Smooth muscle cell (in vitro differentiated cells): ENCODE measurements at regions not wholly inside any gene's neighbourhood (a gene's known extent, or its start where the extent isn't known, plus 50 kb on each side); places are given as distances from the start of the nearest gene placed in this dataset.

Experiments
- DNase-seq: peaks from one replicate; lab custom pipeline; 2025; ENCODE audit not compliant: unreplicated experiment; lab: John Stamatoyannopoulos, UW
- H2AFZ ChIP-seq: fragments of 200-600 bp; sonication (generic); 2 replicates; pipeline ENCODE4 v1.6.0; 2016; ENCODE audit warnings: antibody characterized with exemption, low read depth, mild to moderate bottlenecking
- H3F3A ChIP-seq: fragments of 200-600 bp; sonication (generic); 2 replicates; pipeline ENCODE4 v1.6.0; 2017; ENCODE audit warnings: antibody characterized with exemption, low read depth
- H3K27ac ChIP-seq: fragments of 200-600 bp; sonication (generic); 2 replicates; pipeline ENCODE4 v1.5.1; 2016; ENCODE audit warnings: low read depth, mild to moderate bottlenecking
- H3K27me3 ChIP-seq: fragments of 200-600 bp; sonication (generic); 2 replicates; pipeline ENCODE4 v1.6.1; 2016; ENCODE audit warnings: low read depth, mild to moderate bottlenecking
- H3K36me3 ChIP-seq: fragments of 200-600 bp; sonication (generic); 2 replicates; pipeline ENCODE4 v1.5.1; 2016; ENCODE audit warnings: low read depth
- H3K4me1 ChIP-seq: fragments of 200-600 bp; sonication (generic); 2 replicates; pipeline ENCODE4 v1.5.1; 2016; ENCODE audit warnings: low read depth
- H3K4me2 ChIP-seq: fragments of 200-600 bp; sonication (generic); 2 replicates; pipeline ENCODE4 v1.6.0; 2016; ENCODE audit warnings: mild to moderate bottlenecking
- H3K4me3 ChIP-seq: fragments of 200-600 bp; sonication (generic); 2 replicates; pipeline ENCODE4 v1.5.1; 2016; ENCODE audit warnings: mild to moderate bottlenecking
- H3K79me2 ChIP-seq: fragments of 200-600 bp; sonication (generic); 2 replicates; pipeline ENCODE4 v1.6.0; 2016; ENCODE audit warnings: low read depth, mild to moderate bottlenecking
- H3K9ac ChIP-seq: fragments of 200-600 bp; sonication (generic); 2 replicates; pipeline ENCODE4 v1.6.0; 2016; ENCODE audit warnings: low read depth
- H3K9me3 ChIP-seq: fragments of 200-600 bp; sonication (generic); replicated peaks from 2 replicates; pipeline ENCODE4 v1.5.1; 2016; ENCODE audit warnings: low read depth
- H4K20me1 ChIP-seq: fragments of 200-600 bp; sonication (generic); 2 replicates; pipeline ENCODE4 v1.6.0; 2016; ENCODE audit warnings: low read depth
- CTCF ChIP-seq: fragments of 200-600 bp; sonication (generic); IDR thresholded peaks from 2 replicates; pipeline ENCODE4 v1.5.1; 2017; ENCODE audit warnings: borderline replicate concordance, mild to moderate bottlenecking, antibody characterized with exemption; ENCODE audit not compliant: insufficient read depth, poor library complexity, severe bottlenecking
- WGBS: methylation state at CpG from one replicate; pipeline ENCODE4 v1.1.7; 2016; ENCODE audit warnings: low lambda C conversion rate; 5-methylcytosine and 5-hydroxymethylcytosine counted together

- H3K4me3 ChIP-seq, result no peak overlapping the region
- no peak for TF ChIP-seq CTCF
Observed at GRCh38 chr21:15207635-15208370, 143.0 kb upstream of the NRIP1 start.

GRCh38 chr21:15208786-15209185 lies 144.0 kb upstream of the NRIP1 start:
- 81% methylated on average over 4 of the region's 4 CpGs for WGBS
- no peaks in the 10 kb centered on the region for H3K4me1 ChIP-seq
- TF ChIP-seq CTCF, result no peak
- no peak overlapping the region for H3K4me3 ChIP-seq
- H3K4me2 ChIP-seq, result no peak overlapping the region
- no peak overlapping the region for H3K27ac ChIP-seq
- H3K9me3 ChIP-seq, result no peaks in the 10 kb centered on the region
- H3K9ac ChIP-seq, result no peak overlapping the region
- H3K36me3 ChIP-seq, result no peaks in the 10 kb centered on the region
- no peak for DNase-seq
- no peaks in the 10 kb centered on the region for H3K27me3 ChIP-seq
- no peak overlapping the region for H2AFZ ChIP-seq
- H3F3A ChIP-seq, result no peaks in the 10 kb centered on the region
- H3K79me2 ChIP-seq, result no peaks in the 10 kb centered on the region
- H4K20me1 ChIP-seq, result no peaks in the 10 kb centered on the region

More at GRCh38 chr21:15207635-15208370, 143.0 kb upstream of the NRIP1 start:
- no peaks in the 10 kb centered on the region for H3K4me1 ChIP-seq
- no peaks in the 10 kb centered on the region for H3F3A ChIP-seq
- H3K27me3 ChIP-seq, result no peaks in the 10 kb centered on the region
- no peaks in the 10 kb centered on the region for H3K9me3 ChIP-seq
- H3K4me2 ChIP-seq, result no peak overlapping the region
- H3K36me3 ChIP-seq, result no peaks in the 10 kb centered on the region
- no peak overlapping the region for H3K9ac ChIP-seq
- no peak for DNase-seq
- H2AFZ ChIP-seq, result no peak overlapping the region
- no peaks in the 10 kb centered on the region for H4K20me1 ChIP-seq
- H3K27ac ChIP-seq, result no peak overlapping the region
- H3K79me2 ChIP-seq, result no peaks in the 10 kb centered on the region
- 89% methylated on average over 13 of the region's 13 CpGs for WGBS

GRCh38 chr21:15209224-15209623 lies 144.4 kb upstream of the NRIP1 start:
- Histone ChIP-seq H3K4me3 (no peak overlapping the region), H2AFZ (no peak overlapping the region), H3K9ac (no peak overlapping the region), H3F3A (no peaks in the 10 kb centered on the region), H3K9me3 (no peaks in the 10 kb centered on the region), H3K36me3 (no peaks in the 10 kb centered on the region), H3K4me1 (no peaks in the 10 kb centered on the region), H3K79me2 (no peaks in the 10 kb centered on the region), H3K27ac (no peak overlapping the region), H4K20me1 (no peaks in the 10 kb centered on the region), H3K27me3 (no peaks in the 10 kb centered on the region), H3K4me2 (no peak overlapping the region)
- no peak for DNase-seq
- TF ChIP-seq CTCF, result no peak

GRCh38 chr21:15210235-15210678 lies 145.5 kb upstream of the NRIP1 start:
- H3K79me2 ChIP-seq, result no peaks in the 10 kb centered on the region
- no peak overlapping the region for H3K4me2 ChIP-seq
- H3K4me1 ChIP-seq, result no peaks in the 10 kb centered on the region
- no peaks in the 10 kb centered on the region for H3K36me3 ChIP-seq
- 50% methylated on average over 3 of the region's 3 CpGs for WGBS
- DNase-seq, result no peak
- no peaks in the 10 kb centered on the region for H3K27me3 ChIP-seq
- H3F3A ChIP-seq, result no peaks in the 10 kb centered on the region
- no peaks in the 10 kb centered on the region for H3K9me3 ChIP-seq
- no peak overlapping the region for H3K27ac ChIP-seq
- no peak overlapping the region for H3K9ac ChIP-seq
- H4K20me1 ChIP-seq, result no peaks in the 10 kb centered on the region
- H2AFZ ChIP-seq, result no peak overlapping the region
- no peak for TF ChIP-seq CTCF
- H3K4me3 ChIP-seq, result no peak overlapping the region
